HCT116 (cell line): ENCODE measurements at regions not wholly inside any gene's neighbourhood (a gene's known extent, or its start where the extent isn't known, plus 50 kb on each side); places are given as distances from the start of the nearest gene placed in this dataset.

Experiments
- ATAC-seq: fragments of 200-7000 bp; cut with Tn5 transposase; 2 replicates; pipeline ENCODE4 v1.9.1; 2020; ENCODE audit warnings: mild to moderate bottlenecking, moderate library complexity
- BruUV-seq: library from RNA; stranded (reverse); fragments of 400-500 nt; replicated peaks from 2 replicates; lab custom pipeline; 2021; lab: Mats Ljungman, UMichigan
- CTCF ChIA-PET: fragments of 300-600 bp; sonication (Branson Sonifier 250); formaldehyde crosslinking; loops from one replicate; lab custom pipeline; 2021; ENCODE audit warnings: antibody characterized with exemption; lab: Charles Lee
- POLR2A ChIA-PET: fragments of 300-600, 350-600 bp; sonication (Branson Sonifier 250); formaldehyde crosslinking; loops from one replicate; lab custom pipeline; 2021; ENCODE audit warnings: antibody characterized with exemption; lab: Charles Lee
- RAD21 ChIA-PET, 2 experiments: fragments of 300-600 bp; sonication (Branson Sonifier 250); formaldehyde crosslinking; loops; one replicate each; lab custom pipeline; 2023; ENCODE audit warnings: low total read pairs in 2 of 2; ENCODE audit not compliant: uncharacterized antibody in 2 of 2, unreplicated experiment in 2 of 2, low non-redundant PET in 1 of 2; lab: Charles Lee
- DNase-seq: peaks from one replicate; pipeline ENCODE4 v3.0.0-alpha.2; 2010; ENCODE audit warnings: low read depth, low spot score
- H2AFZ ChIP-seq: fragments of 200-600 bp; shearing (Covaris generic), sonication (generic); 2 replicates; pipeline ENCODE4 v1.6.1; 2017; ENCODE audit warnings: low read depth, mixed run types, mixed read lengths, antibody characterized with exemption, low read length; ENCODE audit not compliant: poor library complexity, severe bottlenecking
- H3K27ac ChIP-seq: 2 replicates; pipeline ENCODE4 v1.5.1; 2012; ENCODE audit warnings: low read depth, low read length
- H3K27me3 ChIP-seq: fragments of 200-600 bp; sonication (generic); 2 replicates; pipeline ENCODE4 v1.6.1; 2016; ENCODE audit warnings: mixed run types, low read length, mixed read lengths; ENCODE audit not compliant: insufficient read depth
- H3K36me3 ChIP-seq, 2 experiments: fragments of 200-500 bp in 1 of 2; fragments of 200-600 bp in 1 of 2; sonication (Bioruptor generic) in 1 of 2; sonication (generic) in 1 of 2; 2 replicates each; pipeline versions ENCODE4 v1.5.1 to v1.6.1; 2014 to 2016; ENCODE audit warnings: low read length in 2 of 2, inconsistent platforms in 1 of 2, mixed read lengths in 1 of 2, mixed run types in 1 of 2; ENCODE audit not compliant: insufficient read depth in 2 of 2, control insufficient read depth in 1 of 2
- H3K4me1 ChIP-seq, 2 experiments: fragments of 200-600 bp in 1 of 2; sonication (generic) in 1 of 2; 2 replicates each; pipeline versions ENCODE4 v1.5.1 to v1.6.1; 2012 to 2017; ENCODE audit warnings: low read length in 2 of 2, inconsistent platforms in 1 of 2, mild to moderate bottlenecking in 1 of 2, mixed read lengths in 1 of 2, mixed run types in 1 of 2, moderate library complexity in 1 of 2; ENCODE audit not compliant: insufficient read depth in 2 of 2, control insufficient read depth in 1 of 2
- H3K4me2 ChIP-seq: fragments of 200-600 bp; sonication (generic); 2 replicates; pipeline ENCODE4 v1.6.1; 2017; ENCODE audit warnings: mixed run types, low read length, mixed read lengths
- H3K4me3 ChIP-seq, 2 experiments: fragments of 200-600 bp in 1 of 2; sonication (generic) in 1 of 2; replicated peaks in 1 of 2; 2 replicates each; pipeline ENCODE4 v1.5.1; 2011 to 2016; ENCODE audit warnings: low read length in 2 of 2, control low read depth in 1 of 2, low read depth in 1 of 2, mild to moderate bottlenecking in 1 of 2, mixed read lengths in 1 of 2, mixed run types in 1 of 2
- H3K79me2 ChIP-seq: fragments of 200-600 bp; sonication (generic); 2 replicates; pipeline ENCODE4 v1.6.1; 2017; ENCODE audit warnings: mild to moderate bottlenecking, mixed run types, low read length, moderate library complexity, mixed read lengths; ENCODE audit not compliant: insufficient read depth
- H3K9ac ChIP-seq: fragments of 200-600 bp; sonication (generic); 2 replicates; pipeline ENCODE4 v1.6.1; 2016; ENCODE audit warnings: low read length, mixed read lengths
- H3K9me2 ChIP-seq: fragments of 200-600 bp; sonication (generic), shearing (Covaris generic); 2 replicates; pipeline ENCODE4 v1.6.1; 2017; ENCODE audit warnings: mixed run types, mild to moderate bottlenecking, moderate library complexity; ENCODE audit not compliant: insufficient read depth
- H3K9me3 ChIP-seq, 2 experiments: fragments of 200-500 bp in 1 of 2; fragments of 200-600 bp in 1 of 2; sonication (Bioruptor generic) in 1 of 2; sonication (generic) in 1 of 2; 2 replicates each; pipeline ENCODE4 v1.6.1; 2014 to 2017; ENCODE audit warnings: low read length in 2 of 2, mixed read lengths in 2 of 2, inconsistent platforms in 1 of 2, low read depth in 1 of 2, mild to moderate bottlenecking in 1 of 2, mixed run types in 1 of 2, moderate library complexity in 1 of 2; ENCODE audit not compliant: control insufficient read depth in 1 of 2, insufficient read depth in 1 of 2
- H4K20me1 ChIP-seq: fragments of 200-600 bp; sonication (generic), shearing (Covaris generic); 2 replicates; pipeline ENCODE4 v1.6.1; 2017; ENCODE audit warnings: mixed run types, mild to moderate bottlenecking, moderate library complexity; ENCODE audit not compliant: insufficient read depth
- ATF3 ChIP-seq: IDR thresholded peaks from 2 replicates; pipeline ENCODE4 v1.6.1; 2012
- CBX3 ChIP-seq: IDR thresholded peaks from 2 replicates; pipeline ENCODE4 v1.6.1; 2012; ENCODE audit warnings: low read depth
- CEBPB ChIP-seq: IDR thresholded peaks from 2 replicates; pipeline ENCODE4 v1.6.1; 2012; ENCODE audit warnings: low read depth
- CTCF ChIP-seq, 3 experiments: fragments of 200-600 bp in 1 of 3; sonication (generic) in 1 of 3; IDR thresholded peaks in 2 of 3; conservative IDR thresholded peaks in 1 of 3; 2 replicates each; pipeline ENCODE4 v1.5.1; 2012 to 2017; ENCODE audit warnings: low read depth in 2 of 3, low read length in 2 of 3, antibody characterized with exemption in 1 of 3, borderline replicate concordance in 1 of 3, control low read depth in 1 of 3, mild to moderate bottlenecking in 1 of 3, mixed read lengths in 1 of 3, mixed run types in 1 of 3, moderate library complexity in 1 of 3; ENCODE audit not compliant: insufficient read depth in 1 of 3
- EGR1 ChIP-seq: IDR thresholded peaks from 2 replicates; pipeline ENCODE4 v1.6.1; 2012; ENCODE audit warnings: low read depth
- ELF1 ChIP-seq: IDR thresholded peaks from 2 replicates; pipeline ENCODE4 v1.6.1; 2012; ENCODE audit warnings: low read depth, borderline replicate concordance
- EZH2 ChIP-seq: fragments of 200-600 bp; sonication (generic); IDR thresholded peaks from 2 replicates; pipeline ENCODE4 v1.6.1; 2017; ENCODE audit warnings: antibody characterized with exemption, mixed run types
- EZH2phosphoT487 ChIP-seq: fragments of 200-600 bp; IDR thresholded peaks from 2 replicates; pipeline ENCODE4 v1.6.1; 2018; ENCODE audit warnings: antibody characterized with exemption, borderline replicate concordance
- FOSL1 ChIP-seq: IDR thresholded peaks from 2 replicates; pipeline ENCODE4 v1.6.1; 2012; ENCODE audit warnings: low read depth
- MAX ChIP-seq: IDR thresholded peaks from 2 replicates; pipeline ENCODE4 v1.6.1; 2012
- POLR2A ChIP-seq: IDR thresholded peaks from 2 replicates; pipeline ENCODE4 v1.7.0; 2011; ENCODE audit warnings: borderline replicate concordance; ENCODE audit not compliant: insufficient read depth, insufficient read length; ENCODE audit errors: extremely low read depth
- POLR2AphosphoS5 ChIP-seq: IDR thresholded peaks from 2 replicates; pipeline ENCODE4 v1.6.1; 2011; ENCODE audit warnings: mild to moderate bottlenecking, low read depth, low read length, moderate library complexity
- RAD21 ChIP-seq: IDR thresholded peaks from 2 replicates; pipeline ENCODE4 v1.6.1; 2012; ENCODE audit warnings: low read depth, mild to moderate bottlenecking
- SIN3A ChIP-seq: IDR thresholded peaks from 2 replicates; pipeline ENCODE4 v1.6.1; 2012; ENCODE audit warnings: low read depth
- SRF ChIP-seq: IDR thresholded peaks from 2 replicates; pipeline ENCODE4 v1.6.1; 2012; ENCODE audit warnings: low read depth
- TCF7L2 ChIP-seq: IDR thresholded peaks from 2 replicates; pipeline ENCODE4 v1.7.0; 2011; ENCODE audit warnings: borderline replicate concordance, inconsistent platforms; ENCODE audit not compliant: insufficient read depth, insufficient read length; ENCODE audit errors: extremely low read depth
- YY1 ChIP-seq: IDR thresholded peaks from 2 replicates; pipeline ENCODE4 v1.6.1; 2011; ENCODE audit warnings: low read length, low read depth, moderate library complexity, mild to moderate bottlenecking; ENCODE audit not compliant: insufficient replicate concordance; ENCODE audit errors: extremely low read depth
- ZBTB33 ChIP-seq: IDR thresholded peaks from 2 replicates; pipeline ENCODE4 v1.6.1; 2011; ENCODE audit warnings: mild to moderate bottlenecking, low read length, moderate library complexity; ENCODE audit not compliant: insufficient replicate concordance; ENCODE audit errors: extremely low read depth
- ZFX ChIP-seq: fragments of 450-650 bp; IDR thresholded peaks from 2 replicates; pipeline ENCODE4 v1.6.1; 2017
- ZNF274 ChIP-seq: fragments of 200-500 bp; sonication (Bioruptor generic); IDR thresholded peaks from 2 replicates; pipeline ENCODE4 v1.6.1; 2014; ENCODE audit warnings: mild to moderate bottlenecking, low read depth, low read length, inconsistent platforms
- intact Hi-C: fragments of 100-400 bp; cut with micrococcal nuclease; formaldehyde crosslinking; loops from 2 replicates; pipeline ENCODE4 v1.10.0; 2022

- RAD21 ChIA-PET: no interaction called here
- CTCF ChIA-PET: no interaction called here
- intact Hi-C loops: no loop called here
- H3K4me1 ChIP-seq: no peaks in the 10 kb centered on the region
- H3K79me2 ChIP-seq: no peaks in the 10 kb centered on the region
- H3K4me2 ChIP-seq: no peak overlapping the region
- no peak overlapping the region for H3K4me3 ChIP-seq
- no peaks in the 10 kb centered on the region for H3K9me2 ChIP-seq
- DNase-seq (no peak), ATAC-seq (no peak)
- no peak overlapping the region for H2AFZ ChIP-seq
- no peaks in the 10 kb centered on the region for H4K20me1 ChIP-seq
- POLR2A ChIA-PET: no interaction called here
- TF ChIP-seq EZH2 (no peak), YY1 (no peak), SRF (no peak), MAX (no peak), CTCF (IDR thresholded peaks at IDR 0.05 in 2 of 3, conservative IDR thresholded peaks at IDR 0.05 in 1 of 3; ENCODE audit: borderline replicate concordance in 1 of 3, insufficient read depth in 1 of 3, low read depth in 2 of 3, low read length in 2 of 3) (no peak), ELF1 (no peak), POLR2A (no peak), FOSL1 (no peak), EGR1 (no peak), ATF3 (no peak), EZH2phosphoT487 (no peak), RAD21 (no peak), CEBPB (no peak), ZFX (no peak), TCF7L2 (no peak), SIN3A (no peak), POLR2AphosphoS5 (no peak), ZBTB33 (no peak), ZNF274 (no peak), CBX3 (no peak)
- no peaks in the 10 kb centered on the region for H3K36me3 ChIP-seq
- H3K27me3 ChIP-seq: peaks cover 12% of the 10 kb centered on the region
- no peaks in the 10 kb centered on the region for H3K9me3 ChIP-seq
- H3K27ac ChIP-seq: no peak overlapping the region
- H3K9ac ChIP-seq: no peak overlapping the region
- no TSS peak for BruUV-seq
Measured at GRCh38 chr4:82090717-82091116, 283.1 kb downstream of the HNRNPD start.
